HCT116 (cell line): ENCODE measurements at regions not wholly inside any gene's neighbourhood (a gene's known extent, or its start where the extent isn't known, plus 50 kb on each side); places are given as distances from the start of the nearest gene placed in this dataset.

Source experiments
- CEBPB ChIP-seq: IDR thresholded peaks from 2 replicates; pipeline ENCODE4 v1.6.1; 2012; ENCODE audit warnings: low read depth
- CTCF ChIP-seq, 3 experiments: fragments of 200-600 bp in 1 of 3; sonication (generic) in 1 of 3; IDR thresholded peaks in 2 of 3; conservative IDR thresholded peaks in 1 of 3; 2 replicates each; pipeline ENCODE4 v1.5.1; 2012 to 2017; ENCODE audit warnings: low read depth in 2 of 3, low read length in 2 of 3, antibody characterized with exemption in 1 of 3, borderline replicate concordance in 1 of 3, control low read depth in 1 of 3, mild to moderate bottlenecking in 1 of 3, mixed read lengths in 1 of 3, mixed run types in 1 of 3, moderate library complexity in 1 of 3; ENCODE audit not compliant: insufficient read depth in 1 of 3
- EZH2 ChIP-seq: fragments of 200-600 bp; sonication (generic); IDR thresholded peaks from 2 replicates; pipeline ENCODE4 v1.6.1; 2017; ENCODE audit warnings: antibody characterized with exemption, mixed run types
- EZH2phosphoT487 ChIP-seq: fragments of 200-600 bp; IDR thresholded peaks from 2 replicates; pipeline ENCODE4 v1.6.1; 2018; ENCODE audit warnings: antibody characterized with exemption, borderline replicate concordance
- JUND ChIP-seq: IDR thresholded peaks from 2 replicates; pipeline ENCODE4 v1.6.1; 2012
- POLR2A ChIP-seq: IDR thresholded peaks from 2 replicates; pipeline ENCODE4 v1.7.0; 2011; ENCODE audit warnings: borderline replicate concordance; ENCODE audit not compliant: insufficient read depth, insufficient read length; ENCODE audit errors: extremely low read depth
- POLR2AphosphoS5 ChIP-seq: IDR thresholded peaks from 2 replicates; pipeline ENCODE4 v1.6.1; 2011; ENCODE audit warnings: mild to moderate bottlenecking, low read depth, low read length, moderate library complexity
- RAD21 ChIP-seq: IDR thresholded peaks from 2 replicates; pipeline ENCODE4 v1.6.1; 2012; ENCODE audit warnings: low read depth, mild to moderate bottlenecking
- REST ChIP-seq: IDR thresholded peaks from 2 replicates; pipeline ENCODE4 v1.6.1; 2012; ENCODE audit warnings: low read depth
- TCF7L2 ChIP-seq: IDR thresholded peaks from 2 replicates; pipeline ENCODE4 v1.7.0; 2011; ENCODE audit warnings: borderline replicate concordance, inconsistent platforms; ENCODE audit not compliant: insufficient read depth, insufficient read length; ENCODE audit errors: extremely low read depth
- YY1 ChIP-seq: IDR thresholded peaks from 2 replicates; pipeline ENCODE4 v1.6.1; 2011; ENCODE audit warnings: low read length, low read depth, moderate library complexity, mild to moderate bottlenecking; ENCODE audit not compliant: insufficient replicate concordance; ENCODE audit errors: extremely low read depth
- ZFX ChIP-seq: fragments of 450-650 bp; IDR thresholded peaks from 2 replicates; pipeline ENCODE4 v1.6.1; 2017
- ZNF274 ChIP-seq: fragments of 200-500 bp; sonication (Bioruptor generic); IDR thresholded peaks from 2 replicates; pipeline ENCODE4 v1.6.1; 2014; ENCODE audit warnings: mild to moderate bottlenecking, low read depth, low read length, inconsistent platforms
- TF ChIP-seq, protein P1 (sequence below): IDR thresholded peaks from 2 replicates; pipeline ENCODE4 v1.6.1; 2012

GRCh38 chr9:21569721-21570120 is 87.6 kb upstream of the IFNE start:
- TF ChIP-seq CTCF (IDR thresholded peaks at IDR 0.05 in 2 of 3, conservative IDR thresholded peaks at IDR 0.05 in 1 of 3; ENCODE audit: borderline replicate concordance in 1 of 3, insufficient read depth in 1 of 3, low read depth in 2 of 3, low read length in 2 of 3), result no peak
- TF ChIP-seq EZH2phosphoT487, result no peak
- no peak for TF ChIP-seq RAD21
- no peak for TF ChIP-seq EZH2
- TF ChIP-seq TCF7L2, result no peak
- no peak for TF ChIP-seq CEBPB
- no peak for TF ChIP-seq JUND
- TF ChIP-seq POLR2AphosphoS5, result no peak
- TF ChIP-seq ZNF274, result no peak
- no peak for TF ChIP-seq POLR2A
- TF ChIP-seq YY1, result no peak
- no peak for TF ChIP-seq REST
- TF ChIP-seq ZFX, result no peak
- TF ChIP-seq, protein P1, sequence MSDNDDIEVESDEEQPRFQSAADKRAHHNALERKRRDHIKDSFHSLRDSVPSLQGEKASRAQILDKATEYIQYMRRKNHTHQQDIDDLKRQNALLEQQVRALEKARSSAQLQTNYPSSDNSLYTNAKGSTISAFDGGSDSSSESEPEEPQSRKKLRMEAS, result no peak
